B cell (primary cell): ENCODE measurements at regions not wholly inside any gene's neighbourhood (a gene's known extent, or its start where the extent isn't known, plus 50 kb on each side); places are given as distances from the start of the nearest gene placed in this dataset.

Source experiments
- ATAC-seq: fragments of 200-7000 bp; cut with Tn5 transposase; one replicate; pipeline ENCODE4 v1.10.0; 2021; ENCODE audit warnings: low read depth, mild to moderate bottlenecking, moderate number of reproducible peaks, moderate library complexity
- CTCF ChIA-PET: fragments of 350-600 bp; sonication (Branson Sonifier 250); formaldehyde crosslinking; loops from one replicate; lab custom pipeline; 2021; ENCODE audit warnings: antibody characterized with exemption, inconsistent platforms; lab: Charles Lee
- POLR2A ChIA-PET: fragments of 350-600 bp; sonication (Branson Sonifier 250); formaldehyde crosslinking; loops from one replicate; lab custom pipeline; 2021; ENCODE audit warnings: antibody characterized with exemption; lab: Charles Lee
- DNase-seq: peaks from one replicate; pipeline ENCODE4 v3.0.0; 2013
- H2AFZ ChIP-seq: 2 replicates; pipeline ENCODE4 v1.6.1; 2012; ENCODE audit warnings: mild to moderate bottlenecking, low read depth, low read length; ENCODE audit not compliant: insufficient read depth, poor library complexity, severe bottlenecking
- H3K27ac ChIP-seq, 2 donors: 1 replicate in 1 of 2; 2 replicates in 1 of 2; pipeline ENCODE4 v1.5.1; 2012 to 2013; ENCODE audit warnings: low read length in 2 of 2, mild to moderate bottlenecking in 2 of 2, moderate library complexity in 1 of 2
- H3K27me3 ChIP-seq, 4 experiments: fragments of 200-600 bp in 1 of 4; sonication (generic) in 1 of 4; replicated peaks in 1 of 4; 1 replicate in 2 of 4; 2 replicates in 2 of 4; pipeline versions ENCODE4 v1.6.1 to v1.7.0; 2013 to 2016; ENCODE audit warnings: low read length in 3 of 4, mild to moderate bottlenecking in 2 of 4, mixed read lengths in 1 of 4, moderate library complexity in 1 of 4; ENCODE audit not compliant: insufficient read depth in 4 of 4, control insufficient read depth in 3 of 4; ENCODE audit errors: control extremely low read depth in 1 of 4
- H3K36me3 ChIP-seq, 2 experiments: replicated peaks in 1 of 2; 1 replicate in 1 of 2; 2 replicates in 1 of 2; pipeline versions ENCODE4 v1.6.1 to v1.7.1; 2013; ENCODE audit warnings: low read length in 1 of 2; ENCODE audit not compliant: insufficient read depth in 2 of 2, control insufficient read depth in 1 of 2; ENCODE audit errors: control extremely low read depth in 1 of 2, extremely low read depth in 1 of 2
- H3K4me1 ChIP-seq, 2 donors: fragments of 200-600 bp in 1 of 2; sonication (generic) in 1 of 2; 1 replicate in 1 of 2; 2 replicates in 1 of 2; pipeline versions ENCODE4 v1.5.1 to v1.6.1; 2013 to 2017; ENCODE audit warnings: low read length in 2 of 2; ENCODE audit not compliant: control insufficient read depth in 2 of 2, insufficient read depth in 2 of 2
- H3K4me2 ChIP-seq: replicated peaks from 2 replicates; pipeline ENCODE3; 2012; ENCODE audit warnings: mild to moderate bottlenecking, low read depth, low read length; ENCODE audit not compliant: poor library complexity, severe bottlenecking
- H3K4me3 ChIP-seq, 5 experiments: fragments of 200-600 bp in 1 of 5; sonication (generic) in 1 of 5; 1 replicate in 3 of 5; 2 replicates in 2 of 5; pipeline versions ENCODE4 v1.5.1 to v1.7.0; 2011 to 2016; ENCODE audit warnings: low read length in 4 of 5, mild to moderate bottlenecking in 4 of 5, low read depth in 2 of 5, control low read depth in 1 of 5, moderate library complexity in 1 of 5; ENCODE audit not compliant: insufficient read depth in 1 of 5; ENCODE audit errors: control extremely low read depth in 1 of 5, extremely low read depth in 1 of 5
- H3K79me2 ChIP-seq: fragments of 200-600 bp; sonication (generic); one replicate; pipeline ENCODE4 v1.6.0; 2016; ENCODE audit warnings: low read length; ENCODE audit not compliant: control insufficient read depth, insufficient read depth
- H3K9ac ChIP-seq: fragments of 200-600 bp; sonication (generic); 2 replicates; pipeline ENCODE4 v1.6.1; 2017; ENCODE audit warnings: mild to moderate bottlenecking, low read length, moderate library complexity
- H3K9me3 ChIP-seq, 3 donors: one replicate each; pipeline versions ENCODE4 v1.6.1 to v1.7.1; 2013; ENCODE audit warnings: low read length in 2 of 3; ENCODE audit not compliant: control insufficient read depth in 2 of 3, insufficient read depth in 1 of 3; ENCODE audit errors: control extremely low read depth in 1 of 3
- H4K20me1 ChIP-seq: 2 replicates; pipeline ENCODE4 v1.6.0; 2012; ENCODE audit warnings: mild to moderate bottlenecking, low read length; ENCODE audit not compliant: insufficient read depth, control insufficient read depth, poor library complexity, severe bottlenecking
- H3K27ac Mint-ChIP-seq: one replicate; pipeline ENCODE4 v1.8.0; 2021; ENCODE audit warnings: mixed read lengths
- H3K27me3 Mint-ChIP-seq: one replicate; pipeline ENCODE4 v1.8.0; 2021; ENCODE audit warnings: mixed read lengths
- H3K4me1 Mint-ChIP-seq: one replicate; pipeline ENCODE4 v1.8.0; 2021; ENCODE audit warnings: mixed read lengths
- H3K4me3 Mint-ChIP-seq: one replicate; pipeline ENCODE4 v1.8.0; 2021; ENCODE audit warnings: mixed read lengths
- H3K9me3 Mint-ChIP-seq: one replicate; pipeline ENCODE4 v1.8.0; 2022; ENCODE audit warnings: mixed read lengths; ENCODE audit not compliant: insufficient read depth
- CTCF ChIP-seq: fragments of 200-600 bp; IDR thresholded peaks from one replicate; pipeline ENCODE4 v1.8.0; 2022; ENCODE audit warnings: antibody characterized with exemption, mild to moderate bottlenecking
- EZH2 ChIP-seq: IDR thresholded peaks from 2 replicates; pipeline ENCODE4 v1.6.1; 2012; ENCODE audit warnings: borderline replicate concordance, low read depth, mild to moderate bottlenecking, moderate library complexity, low read length; ENCODE audit not compliant: insufficient read depth, poor library complexity, severe bottlenecking
- WGBS: methylation state at CpG from one replicate; pipeline ENCODE4 v1.1.5; 2013; ENCODE audit warnings: missing lambda C conversion rate; ENCODE audit not compliant: insufficient coverage; 5-methylcytosine and 5-hydroxymethylcytosine counted together
- intact Hi-C: fragments of 100-400 bp; cut with micrococcal nuclease; formaldehyde crosslinking; loops from one replicate; pipeline ENCODE4 v1.10.0; 2022

- no peaks in the 10 kb centered on the region for H3K9me3 Mint-ChIP-seq
- Histone ChIP-seq H3K4me1 (no peaks in the 10 kb centered on the region), H3K4me3 (no peak overlapping the region), H3K79me2 (no peaks in the 10 kb centered on the region), H3K4me2 (no peak overlapping the region), H3K27me3 (peaks cover 0 to 16% (median 3%) of the 10 kb centered on the region in 4 experiments), H2AFZ (no peak overlapping the region), H4K20me1 (no peaks in the 10 kb centered on the region), H3K27ac (no peak overlapping the region), H3K9me3 (peaks cover 0 to 6% (median 0%) of the 10 kb centered on the region in 3 donors), H3K36me3 (no peaks in the 10 kb centered on the region), H3K9ac (no peak overlapping the region)
- CTCF ChIA-PET: no interaction called here
- H3K27me3 Mint-ChIP-seq: peaks cover 26% of the 10 kb centered on the region
- no peak overlapping the region for H3K4me3 Mint-ChIP-seq
- TF ChIP-seq CTCF (no peak), EZH2 (no peak)
- no peaks in the 10 kb centered on the region for H3K4me1 Mint-ChIP-seq
- POLR2A ChIA-PET: no interaction called here
- no peak for DNase-seq
- H3K27ac Mint-ChIP-seq: no peak overlapping the region
- ATAC-seq: no peak
- WGBS: 97% methylated on average over 6 of the region's 6 CpGs
- intact Hi-C loops: no loop called here
Measured at GRCh38 chr14:100668352-100668751, 58.3 kb upstream of the DLK1 start.

GRCh38 chr14:100669011-100669412 is 57.7 kb upstream of the DLK1 start:
- H3K4me2 ChIP-seq: no peak overlapping the region
- DNase-seq (no peak), ATAC-seq (no peak)
- TF ChIP-seq CTCF (no peak), EZH2 (no peak)
- Mint-ChIP-seq H3K4me3 (no peak overlapping the region), H3K4me1 (no peaks in the 10 kb centered on the region), H3K9me3 (no peaks in the 10 kb centered on the region), H3K27me3 (peaks cover 32% of the 10 kb centered on the region), H3K27ac (no peak overlapping the region)
- H3K4me1 ChIP-seq: no peaks in the 10 kb centered on the region
- ChIA-PET POLR2A (no interaction called here), CTCF (no interaction called here)
- no peak overlapping the region for H3K9ac ChIP-seq
- H2AFZ ChIP-seq: no peak overlapping the region
- WGBS: 56% methylated on average over 9 of the region's 9 CpGs
- peaks cover 0 to 3% (median 0%) of the 10 kb centered on the region in 3 donors for H3K9me3 ChIP-seq
- no peak overlapping the region for H3K27ac ChIP-seq
- intact Hi-C loops: no loop called here
- no peaks in the 10 kb centered on the region for H3K79me2 ChIP-seq
- no peaks in the 10 kb centered on the region for H3K36me3 ChIP-seq
- no peak overlapping the region for H3K4me3 ChIP-seq
- H4K20me1 ChIP-seq: no peaks in the 10 kb centered on the region
- peaks cover 0 to 21% (median 3%) of the 10 kb centered on the region in 4 experiments for H3K27me3 ChIP-seq
